Activated CD4-positive, alpha-beta T cell treated with anti-CD3 and anti-CD28 coated beads, Interleukin-2, amount 10 ng/mL, durations not matched to agents 7 days and 5 days (primary cell): ENCODE measurements at regions not wholly inside any gene's neighbourhood (a gene's known extent, or its start where the extent isn't known, plus 50 kb on each side); places are given as distances from the start of the nearest gene placed in this dataset.

ENCODE experiments used
- CTCF ChIA-PET: fragments of 350-600 bp; sonication (Branson Sonifier 250); formaldehyde crosslinking; loops from one replicate; lab custom pipeline; 2021; ENCODE audit warnings: antibody characterized with exemption; lab: Charles Lee
- POLR2A ChIA-PET: fragments of 350-600 bp; sonication (Branson Sonifier 250); formaldehyde crosslinking; loops from one replicate; lab custom pipeline; 2021; ENCODE audit warnings: antibody characterized with exemption; lab: Charles Lee
- DNase-seq: peaks from one replicate; pipeline ENCODE4 v3.0.0-alpha.2; 2020
- H3K27ac Mint-ChIP-seq: one replicate; pipeline ENCODE4 v1.8.0; 2021; ENCODE audit warnings: mild to moderate bottlenecking, moderate library complexity, mixed read lengths
- H3K27me3 Mint-ChIP-seq: one replicate; pipeline ENCODE4 v1.8.0; 2021; ENCODE audit warnings: mixed read lengths
- H3K36me3 Mint-ChIP-seq: one replicate; pipeline ENCODE4 v1.8.0; 2021; ENCODE audit warnings: low read depth, mixed read lengths
- H3K4me1 Mint-ChIP-seq: one replicate; pipeline ENCODE4 v1.8.0; 2021; ENCODE audit warnings: mixed read lengths
- H3K4me3 Mint-ChIP-seq: one replicate; pipeline ENCODE4 v1.8.0; 2021; ENCODE audit warnings: mild to moderate bottlenecking, moderate library complexity, mixed read lengths
- H3K9me3 Mint-ChIP-seq: one replicate; pipeline ENCODE4 v1.8.0; 2021; ENCODE audit warnings: mixed read lengths

DNA sequence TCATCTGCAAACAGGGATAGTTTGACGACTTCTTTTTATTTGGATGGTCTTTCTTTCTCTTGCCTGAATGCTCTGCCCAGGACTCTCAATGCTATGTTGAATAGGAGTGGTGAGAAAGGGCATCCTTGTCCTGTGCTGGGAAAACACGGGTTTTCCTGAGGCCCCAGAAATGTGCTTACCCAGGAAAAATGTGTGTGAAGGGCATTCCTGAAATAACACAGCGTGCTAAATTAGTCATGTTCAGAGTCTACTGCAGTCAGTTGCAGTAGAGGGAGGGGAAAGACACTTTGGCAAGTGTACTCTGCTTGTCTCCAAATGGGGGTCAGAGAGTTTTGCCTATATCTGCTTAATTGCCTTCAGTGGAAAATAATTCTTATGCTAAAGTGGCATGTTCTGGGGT is 153.9 kb downstream of the CCNG2 start:
- no peaks in the 10 kb centered on the region for H3K9me3 Mint-ChIP-seq
- H3K27me3 Mint-ChIP-seq = peaks cover 14% of the 10 kb centered on the region
- H3K4me3 Mint-ChIP-seq = no peak overlapping the region
- ChIA-PET POLR2A (no interaction called here), CTCF (interaction anchor here (0.6 kb wide), 1 partner anchor 13 kb away, joined by 3 read pairs; no protein-coding TSS in a partner anchor)
- DNase-seq = no peak
- H3K4me1 Mint-ChIP-seq = no peaks in the 10 kb centered on the region
- H3K36me3 Mint-ChIP-seq = no peaks in the 10 kb centered on the region
- no peak overlapping the region for H3K27ac Mint-ChIP-seq

GRCh38 chr4:77314697-77315096 is 157.7 kb downstream of the CCNG2 start:
- Mint-ChIP-seq H3K9me3 (peaks cover 2% of the 10 kb centered on the region), H3K4me3 (no peak overlapping the region), H3K27me3 (peaks cover 14% of the 10 kb centered on the region), H3K27ac (no peak overlapping the region), H3K36me3 (no peaks in the 10 kb centered on the region), H3K4me1 (no peaks in the 10 kb centered on the region)
- ChIA-PET POLR2A (no interaction called here), CTCF (no interaction called here)
- DNase-seq = no peak

DNA sequence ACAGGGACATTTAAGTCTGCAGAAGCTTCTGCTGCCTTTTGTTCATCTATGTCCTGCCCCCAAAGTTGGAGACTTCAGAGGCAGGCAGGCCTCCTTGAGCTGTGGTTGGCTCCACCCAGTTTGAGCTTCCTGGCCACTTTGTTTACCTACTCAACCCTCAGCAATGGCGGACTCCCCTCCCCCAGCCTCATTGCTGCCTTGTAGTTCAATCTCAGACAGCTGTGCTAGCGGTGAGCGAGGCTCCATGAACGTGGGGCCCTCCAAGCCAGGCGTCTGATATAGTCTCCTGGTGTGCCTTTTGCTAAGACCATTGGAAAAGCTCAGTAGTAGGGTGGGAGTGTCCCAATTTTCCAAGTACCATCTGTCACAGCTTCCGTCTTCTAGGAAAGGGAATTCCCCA is 170.1 kb downstream of the CCNG2 start:
- no peaks in the 10 kb centered on the region for H3K36me3 Mint-ChIP-seq

GRCh38 chr4:77332696-77333270 is 175.8 kb downstream of the CCNG2 start:
- Mint-ChIP-seq H3K4me1 (no peaks in the 10 kb centered on the region), H3K9me3 (peaks cover 25% of the 10 kb centered on the region), H3K27me3 (no peaks in the 10 kb centered on the region), H3K36me3 (no peaks in the 10 kb centered on the region), H3K4me3 (no peak overlapping the region), H3K27ac (no peak overlapping the region)
- ChIA-PET CTCF (interaction anchor here (0.6 kb wide), 1 partner anchor 1241 kb away, joined by 3 read pairs; no protein-coding TSS in a partner anchor), POLR2A (no interaction called here)
- no peak for DNase-seq

More for the DNA sequence above, 170.1 kb downstream of the CCNG2 start:
- H3K27ac Mint-ChIP-seq = no peak overlapping the region
- no peak overlapping the region for H3K4me3 Mint-ChIP-seq
- ChIA-PET POLR2A (no interaction called here), CTCF (no interaction called here)
- no peaks in the 10 kb centered on the region for H3K4me1 Mint-ChIP-seq
- peaks cover 6% of the 10 kb centered on the region for H3K9me3 Mint-ChIP-seq
- no peak for DNase-seq
- H3K27me3 Mint-ChIP-seq = peaks cover 14% of the 10 kb centered on the region

DNA sequence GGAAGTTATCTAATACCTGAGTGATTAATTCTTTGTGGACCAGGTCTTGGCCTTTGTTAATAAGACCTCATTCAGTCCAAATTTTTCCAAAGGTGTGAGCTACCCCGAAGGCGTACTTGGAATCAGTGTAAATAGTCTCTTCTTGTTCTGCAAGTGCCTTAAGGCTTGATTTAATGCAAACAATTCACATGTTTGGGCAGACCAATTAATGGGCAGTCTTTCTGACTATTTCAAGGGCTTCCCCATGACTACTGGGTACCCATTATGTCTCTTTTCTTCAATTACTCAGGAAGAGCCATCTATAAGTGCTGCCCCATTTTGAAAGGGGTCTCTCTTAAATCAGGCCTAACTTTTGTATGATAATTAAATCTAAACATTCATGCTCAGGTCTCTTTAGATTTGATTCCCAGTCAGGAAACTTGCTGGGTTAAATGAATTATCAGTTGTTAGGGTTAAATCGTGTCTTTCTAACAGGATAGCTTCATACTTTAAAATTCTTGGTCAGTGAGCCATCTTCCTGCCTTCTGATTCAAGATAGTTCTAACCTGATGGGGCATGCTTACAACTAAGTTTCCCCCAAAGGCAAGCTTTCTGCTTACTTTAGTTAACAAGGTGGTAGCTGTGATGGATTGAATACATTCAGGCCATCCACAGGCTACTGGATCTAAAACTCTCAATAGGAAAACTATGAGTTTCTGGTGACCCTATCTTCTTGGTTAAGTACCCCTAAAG is 179.6 kb downstream of the CCNG2 start:
- H3K27me3 Mint-ChIP-seq = peaks cover 4% of the 10 kb centered on the region
- peaks cover 36% of the 10 kb centered on the region for H3K9me3 Mint-ChIP-seq
- POLR2A ChIA-PET = no interaction called here
- H3K36me3 Mint-ChIP-seq = no peaks in the 10 kb centered on the region
- H3K4me3 Mint-ChIP-seq = no peak overlapping the region
- CTCF ChIA-PET = no interaction called here
- DNase-seq = no peak
- no peaks in the 10 kb centered on the region for H3K4me1 Mint-ChIP-seq
- no peak overlapping the region for H3K27ac Mint-ChIP-seq

DNA sequence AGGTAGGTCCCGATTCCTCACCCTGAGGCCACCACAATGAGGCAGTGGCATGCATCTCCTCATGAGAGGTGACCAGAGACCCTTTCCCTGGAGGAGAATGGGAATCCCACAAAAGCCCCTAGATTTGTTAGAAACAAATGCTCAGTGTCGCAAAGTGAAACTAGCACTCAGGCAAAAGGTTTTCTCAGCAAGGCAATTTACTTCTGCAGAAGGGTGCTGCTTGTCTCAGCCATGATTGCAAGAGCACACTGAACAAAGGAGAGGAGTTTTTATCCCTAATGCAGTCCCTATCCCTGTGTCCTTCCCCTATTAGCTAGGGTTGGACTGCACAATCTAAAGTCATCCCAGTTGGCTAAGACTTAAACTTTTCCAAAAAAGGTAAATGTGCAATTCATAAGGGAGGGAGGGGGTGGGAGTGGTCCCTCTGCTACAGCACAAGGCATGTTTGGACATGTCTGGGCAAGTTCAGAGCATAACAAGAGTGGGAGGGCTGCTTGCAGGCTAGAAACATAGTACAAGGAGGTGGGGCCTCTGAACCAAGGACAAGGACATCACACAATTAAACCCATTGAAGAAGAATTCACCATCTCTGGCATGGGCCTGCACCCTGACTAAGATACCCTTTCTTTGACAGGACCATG is 185.3 kb downstream of the CCNG2 start:
- peaks cover 2% of the 10 kb centered on the region for H3K4me1 Mint-ChIP-seq
- H3K36me3 Mint-ChIP-seq = no peaks in the 10 kb centered on the region
- peaks cover 27% of the 10 kb centered on the region for H3K9me3 Mint-ChIP-seq
- ChIA-PET CTCF (interaction anchor here (1.1 to 1.2 kb wide), 2 partner anchors 11 to 20 kb away, joined by 3 read pairs; no protein-coding TSS in a partner anchor), POLR2A (no interaction called here)
- DNase-seq = no peak
- no peak overlapping the region for H3K27ac Mint-ChIP-seq
- H3K27me3 Mint-ChIP-seq = peaks cover 11% of the 10 kb centered on the region
- H3K4me3 Mint-ChIP-seq = no peak overlapping the region

- no peak overlapping the region for H3K4me3 Mint-ChIP-seq
- ChIA-PET CTCF (no interaction called here), POLR2A (no interaction called here)
- peaks cover 2% of the 10 kb centered on the region for H3K4me1 Mint-ChIP-seq
- H3K36me3 Mint-ChIP-seq = no peaks in the 10 kb centered on the region
- H3K9me3 Mint-ChIP-seq = peaks cover 23% of the 10 kb centered on the region
- no peak overlapping the region for H3K27ac Mint-ChIP-seq
- H3K27me3 Mint-ChIP-seq = peaks cover 11% of the 10 kb centered on the region
- DNase-seq = no peak
Measured at GRCh38 chr4:77344001-77344400, 187.0 kb downstream of the CCNG2 start.

DNA sequence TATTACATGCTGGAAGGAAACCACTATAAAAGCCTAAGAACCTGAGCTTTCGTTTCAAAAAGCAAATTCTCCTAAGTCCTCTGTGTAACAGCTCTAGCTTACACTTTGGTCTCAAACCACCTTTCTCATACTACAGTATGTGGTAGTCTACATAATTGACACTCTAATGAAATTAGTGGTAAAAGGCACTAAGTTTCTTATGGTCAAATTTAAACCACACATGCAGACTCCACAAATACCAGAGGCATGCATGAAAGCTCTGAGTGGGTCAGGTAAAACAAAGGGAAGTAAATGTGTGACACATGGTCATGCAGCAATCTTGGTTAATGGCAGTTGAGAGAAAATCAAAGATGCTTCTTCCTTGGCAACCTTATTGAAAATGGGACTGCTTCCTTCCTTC is 187.8 kb downstream of the CCNG2 start:
- H3K27me3 Mint-ChIP-seq = peaks cover 7% of the 10 kb centered on the region
- no peak overlapping the region for H3K27ac Mint-ChIP-seq
- CTCF ChIA-PET = no interaction called here
- no peak overlapping the region for H3K4me3 Mint-ChIP-seq
- peaks cover 2% of the 10 kb centered on the region for H3K4me1 Mint-ChIP-seq
- POLR2A ChIA-PET = no interaction called here
- DNase-seq = no peak
- peaks cover 23% of the 10 kb centered on the region for H3K9me3 Mint-ChIP-seq
- no peaks in the 10 kb centered on the region for H3K36me3 Mint-ChIP-seq

DNA sequence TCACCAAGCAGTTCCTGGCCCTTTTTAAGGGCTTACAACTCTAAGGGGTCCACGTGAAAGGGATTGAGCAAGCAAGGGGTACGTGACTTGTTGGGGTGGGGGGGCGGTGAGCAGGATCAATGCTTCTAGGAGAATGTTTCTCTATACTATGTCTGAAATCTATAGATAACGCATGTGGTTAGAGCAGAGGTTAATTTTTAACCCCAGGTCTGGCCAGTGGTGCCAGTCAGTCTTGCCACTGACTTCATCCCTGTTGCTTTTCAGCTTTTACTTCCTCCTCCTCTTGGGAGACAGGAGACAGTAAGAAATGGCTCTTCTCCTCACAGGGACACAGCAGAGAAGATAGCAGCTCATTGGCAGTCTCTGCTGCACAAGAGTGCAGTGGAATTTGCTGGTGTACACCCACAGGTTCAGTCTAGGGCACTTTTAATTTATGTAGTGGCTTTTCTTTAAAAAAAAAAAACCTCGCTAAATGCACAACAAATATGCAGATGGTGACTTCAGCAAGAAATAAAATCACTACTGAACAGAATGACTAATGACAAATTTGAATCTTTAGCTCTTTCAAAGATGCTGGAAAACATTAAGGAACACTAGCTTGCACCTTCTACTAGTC is 190.5 kb downstream of the CCNG2 start:
- Mint-ChIP-seq H3K27ac (no peak overlapping the region), H3K36me3 (no peaks in the 10 kb centered on the region), H3K4me3 (no peak overlapping the region), H3K4me1 (peaks cover 2% of the 10 kb centered on the region), H3K27me3 (peaks cover 7% of the 10 kb centered on the region), H3K9me3 (peaks cover 9% of the 10 kb centered on the region)
- DNase-seq = no peak
- ChIA-PET POLR2A (no interaction called here), CTCF (interaction anchor here (0.7 to 1.2 kb wide), 3 partner anchors 13 to 210 kb away, joined by 3 to 6 read pairs (median 3); no protein-coding TSS in a partner anchor)

DNA sequence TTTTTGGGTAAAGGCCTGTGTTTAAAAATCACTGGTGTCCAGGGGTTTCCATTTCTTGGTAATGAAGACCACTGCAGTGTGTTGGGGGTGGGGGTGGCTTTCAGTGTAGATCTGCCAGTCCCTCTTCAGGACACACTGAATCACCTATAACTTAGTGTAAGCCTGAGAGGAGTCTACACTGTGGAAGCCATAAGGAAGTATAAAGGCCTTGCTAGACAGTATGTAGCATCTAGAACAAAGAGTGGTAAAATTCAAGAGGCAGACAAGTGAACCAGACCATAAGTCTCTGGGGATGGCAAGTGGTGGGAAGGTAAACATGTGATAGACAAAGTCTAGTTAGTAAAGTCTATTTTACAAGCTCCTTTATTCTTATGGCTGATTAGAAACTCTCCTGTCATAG is 191.8 kb downstream of the CCNG2 start:
- Mint-ChIP-seq H3K9me3 (no peaks in the 10 kb centered on the region), H3K4me3 (no peak overlapping the region), H3K27ac (no peak overlapping the region), H3K36me3 (no peaks in the 10 kb centered on the region), H3K27me3 (peaks cover 7% of the 10 kb centered on the region), H3K4me1 (peaks cover 2% of the 10 kb centered on the region)
- CTCF ChIA-PET = no interaction called here
- POLR2A ChIA-PET = no interaction called here
- DNase-seq = no peak

DNA sequence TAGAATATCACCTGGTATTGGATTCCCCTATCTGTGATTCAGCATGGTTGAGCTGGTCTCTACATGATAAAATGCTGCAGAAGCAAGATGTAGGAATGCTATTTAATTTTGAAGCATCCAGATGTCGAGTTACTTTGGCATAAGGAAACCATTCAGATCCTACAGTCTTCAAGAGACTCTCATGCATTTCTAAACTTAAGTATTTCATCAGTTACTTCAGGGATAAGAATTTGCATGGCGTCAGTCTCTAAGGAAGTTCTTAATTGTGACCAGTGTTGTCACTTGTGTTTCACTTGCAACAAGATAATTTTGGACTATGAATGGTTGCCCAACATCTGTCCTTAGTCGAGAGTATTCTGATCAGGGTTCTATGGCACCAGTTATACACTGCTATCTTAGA is 192.4 kb downstream of the CCNG2 start:
- Mint-ChIP-seq H3K4me1 (no peaks in the 10 kb centered on the region), H3K27ac (no peak overlapping the region), H3K27me3 (peaks cover 7% of the 10 kb centered on the region), H3K9me3 (no peaks in the 10 kb centered on the region), H3K4me3 (no peak overlapping the region), H3K36me3 (no peaks in the 10 kb centered on the region)
- ChIA-PET CTCF (no interaction called here), POLR2A (no interaction called here)
- DNase-seq = no peak

GRCh38 chr4:77349796-77350195 is 192.8 kb downstream of the CCNG2 start:
- Mint-ChIP-seq H3K4me1 (no peaks in the 10 kb centered on the region), H3K36me3 (no peaks in the 10 kb centered on the region), H3K27me3 (peaks cover 7% of the 10 kb centered on the region), H3K27ac (no peak overlapping the region), H3K4me3 (no peak overlapping the region), H3K9me3 (no peaks in the 10 kb centered on the region)
- POLR2A ChIA-PET = no interaction called here
- DNase-seq = no peak
- CTCF ChIA-PET = no interaction called here

GRCh38 chr4:77352192-77352591 is 195.2 kb downstream of the CCNG2 start:
- no peaks in the 10 kb centered on the region for H3K9me3 Mint-ChIP-seq
- no peaks in the 10 kb centered on the region for H3K4me1 Mint-ChIP-seq
- DNase-seq = no peak
- H3K27ac Mint-ChIP-seq = no peak overlapping the region
- H3K4me3 Mint-ChIP-seq = no peak overlapping the region
- H3K27me3 Mint-ChIP-seq = no peaks in the 10 kb centered on the region
- no peaks in the 10 kb centered on the region for H3K36me3 Mint-ChIP-seq
- CTCF ChIA-PET = interaction anchor here (1.4 kb wide), 1 partner anchor 9 kb away, joined by 3 read pairs; no protein-coding TSS in a partner anchor
- POLR2A ChIA-PET = no interaction called here
